HFFc6 (cell line): ENCODE measurements at regions not wholly inside any gene's neighbourhood (a gene's known extent, or its start where the extent isn't known, plus 50 kb on each side); places are given as distances from the start of the nearest gene placed in this dataset.

Source experiments
- DNase-seq: peaks from one replicate; pipeline ENCODE4 v3.0.0-alpha.2; 2018
- H3K27ac Mint-ChIP-seq: 2 replicates; pipeline ENCODE4 v1.8.0; 2020; ENCODE audit warnings: mild to moderate bottlenecking, mixed read lengths
- H3K27me3 Mint-ChIP-seq: 2 replicates; pipeline ENCODE4 v1.8.0; 2021; ENCODE audit warnings: mild to moderate bottlenecking, moderate library complexity, mixed read lengths; ENCODE audit not compliant: insufficient read depth
- H3K36me3 Mint-ChIP-seq: 2 replicates; pipeline ENCODE4 v1.8.0; 2021; ENCODE audit warnings: low read depth, mixed read lengths
- H3K4me1 Mint-ChIP-seq: 2 replicates; pipeline ENCODE4 v1.8.0; 2020; ENCODE audit warnings: low read depth, mixed read lengths
- H3K4me3 Mint-ChIP-seq: 2 replicates; pipeline ENCODE4 v1.8.0; 2020; ENCODE audit warnings: mild to moderate bottlenecking, moderate library complexity, mixed read lengths
- H3K9me3 Mint-ChIP-seq: 2 replicates; pipeline ENCODE4 v1.8.0; 2020; ENCODE audit warnings: mild to moderate bottlenecking, mixed read lengths
- CTCF ChIP-seq: fragments of 200-600 bp; sonication (generic); IDR thresholded peaks from 2 replicates; pipeline ENCODE4 v1.5.0; 2021; ENCODE audit warnings: antibody characterized with exemption, mild to moderate bottlenecking

DNA sequence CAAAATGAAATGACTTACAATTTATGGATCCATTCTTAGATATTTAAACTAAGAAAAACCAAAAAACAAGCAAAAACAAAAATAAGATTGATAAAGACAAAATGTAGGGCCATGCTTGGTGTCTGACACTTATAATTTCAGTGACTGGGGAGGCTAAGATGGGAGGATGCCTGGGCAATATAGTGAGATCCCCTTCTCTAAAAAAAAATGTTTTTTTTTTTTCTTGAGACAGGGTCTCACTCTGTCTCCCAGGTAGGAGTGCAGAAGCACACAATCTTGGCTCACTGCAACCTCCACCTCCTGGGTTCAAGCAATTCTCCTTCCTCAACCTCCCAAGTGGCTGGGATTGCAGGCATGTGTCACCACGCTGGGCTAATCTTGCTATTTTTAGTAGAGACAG is 92.4 kb downstream of the HFE start:
- no peak overlapping the region for H3K4me3 Mint-ChIP-seq
- no peaks in the 10 kb centered on the region; the same call in 1 of the 2 replicates for H3K27me3 Mint-ChIP-seq
- DNase-seq = no peak
- H3K9me3 Mint-ChIP-seq = no peaks in the 10 kb centered on the region
- no peak for TF ChIP-seq CTCF
- no peaks in the 10 kb centered on the region; the same call in 1 of the 2 replicates for H3K36me3 Mint-ChIP-seq
- no peak overlapping the region for H3K27ac Mint-ChIP-seq
- H3K4me1 Mint-ChIP-seq = peaks cover 34% of the 10 kb centered on the region

DNA sequence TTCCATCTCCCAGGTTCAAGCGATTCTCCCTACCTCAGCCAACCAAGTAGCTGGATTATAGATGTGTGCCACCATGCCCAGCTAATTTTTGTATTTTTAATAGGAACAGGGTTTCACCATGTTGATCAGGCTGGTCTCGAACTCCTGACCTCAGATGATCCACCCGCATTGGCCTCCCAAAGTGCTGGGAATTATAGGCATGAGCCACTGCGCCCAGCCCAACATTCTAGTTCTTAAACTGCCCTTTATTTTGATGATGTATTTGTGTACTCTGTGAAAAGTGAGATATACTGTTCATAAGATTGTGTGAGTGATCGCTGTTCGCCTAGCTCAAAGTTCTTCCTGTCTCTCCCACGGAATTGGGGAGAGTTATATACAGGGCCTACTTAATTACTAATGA is 93.1 kb downstream of the HFE start:
- peaks cover 38% of the 10 kb centered on the region for H3K4me1 Mint-ChIP-seq
- H3K4me3 Mint-ChIP-seq = no peak overlapping the region
- H3K9me3 Mint-ChIP-seq = no peaks in the 10 kb centered on the region
- no peak overlapping the region for H3K27ac Mint-ChIP-seq
- H3K27me3 Mint-ChIP-seq = no peaks in the 10 kb centered on the region; the same call in 1 of the 2 replicates
- TF ChIP-seq CTCF = no peak
- H3K36me3 Mint-ChIP-seq = no peaks in the 10 kb centered on the region; the same call in 1 of the 2 replicates
- DNase-seq = no peak

DNA sequence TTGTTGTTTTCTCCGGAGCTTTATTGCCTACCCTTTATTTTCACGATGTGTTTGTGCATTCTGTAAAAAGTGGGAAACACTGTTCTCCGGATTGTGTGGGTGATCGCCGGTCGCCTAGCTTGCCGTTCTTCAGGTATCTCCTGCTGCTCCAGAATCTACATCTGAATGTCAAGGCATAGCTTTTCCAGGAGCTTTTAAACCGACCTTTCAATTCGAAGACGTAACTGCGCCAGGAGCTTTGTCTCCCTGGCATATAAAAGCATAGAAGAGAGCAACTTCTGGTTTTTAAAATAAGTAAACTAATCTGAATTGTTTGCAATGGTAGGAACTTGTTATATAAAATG is 96.0 kb downstream of the HFE start:
- no peak for DNase-seq
- TF ChIP-seq CTCF = no peak
- no peaks in the 10 kb centered on the region; the same call in 1 of the 2 replicates for H3K36me3 Mint-ChIP-seq
- no peaks in the 10 kb centered on the region for H3K9me3 Mint-ChIP-seq
- H3K27ac Mint-ChIP-seq = peak overlapping the region; percentile 80; the same call in 1 of the 2 replicates
- H3K27me3 Mint-ChIP-seq = no peaks in the 10 kb centered on the region; the same call in 1 of the 2 replicates
- H3K4me1 Mint-ChIP-seq = peaks cover 31% of the 10 kb centered on the region
- H3K4me3 Mint-ChIP-seq = peak overlapping the region; percentile 86

DNA sequence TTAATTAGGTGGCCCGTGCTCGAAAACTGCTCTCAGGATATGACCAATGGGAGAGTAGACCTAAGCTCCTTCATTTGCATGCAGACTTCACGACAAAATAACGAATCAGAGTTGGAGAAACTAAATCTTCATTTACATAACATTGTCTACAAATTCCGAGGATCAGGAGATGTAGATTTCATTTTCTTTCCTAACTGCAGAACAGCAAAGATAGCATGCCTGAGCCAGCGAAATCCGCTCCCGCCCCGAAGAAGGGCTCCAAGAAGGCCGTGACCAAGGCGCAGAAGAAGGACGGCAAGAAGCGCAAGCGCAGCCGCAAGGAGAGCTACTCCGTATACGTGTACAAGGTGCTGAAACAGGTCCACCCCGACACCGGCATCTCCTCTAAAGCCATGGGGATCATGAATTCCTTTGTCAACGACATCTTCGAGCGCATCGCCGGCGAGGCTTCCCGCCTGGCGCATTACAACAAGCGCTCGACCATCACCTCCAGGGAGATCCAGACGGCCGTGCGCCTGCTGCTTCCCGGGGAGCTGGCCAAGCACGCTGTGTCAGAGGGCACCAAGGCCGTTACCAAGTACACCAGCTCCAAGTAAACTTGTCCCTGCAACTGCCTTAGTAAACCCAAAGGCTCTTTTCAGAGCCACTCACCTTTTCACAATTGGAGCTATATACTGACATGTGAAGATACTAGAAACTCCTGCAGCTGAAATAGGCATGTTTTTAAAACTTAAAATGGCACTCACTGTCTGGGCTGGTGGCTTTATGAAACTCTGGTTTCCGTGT is 96.5 kb downstream of the HFE start:
- peak overlapping the region; percentile 80 for H3K27ac Mint-ChIP-seq
- H3K27me3 Mint-ChIP-seq = peaks cover 2% of the 10 kb centered on the region
- peak overlapping the region; percentile 86 for H3K4me3 Mint-ChIP-seq
- DNase-seq = peak; percentile 43
- no peaks in the 10 kb centered on the region; the same call in 1 of the 2 replicates for H3K36me3 Mint-ChIP-seq
- no peak for TF ChIP-seq CTCF
- H3K4me1 Mint-ChIP-seq = peaks cover 36% of the 10 kb centered on the region
- H3K9me3 Mint-ChIP-seq = no peaks in the 10 kb centered on the region

DNA sequence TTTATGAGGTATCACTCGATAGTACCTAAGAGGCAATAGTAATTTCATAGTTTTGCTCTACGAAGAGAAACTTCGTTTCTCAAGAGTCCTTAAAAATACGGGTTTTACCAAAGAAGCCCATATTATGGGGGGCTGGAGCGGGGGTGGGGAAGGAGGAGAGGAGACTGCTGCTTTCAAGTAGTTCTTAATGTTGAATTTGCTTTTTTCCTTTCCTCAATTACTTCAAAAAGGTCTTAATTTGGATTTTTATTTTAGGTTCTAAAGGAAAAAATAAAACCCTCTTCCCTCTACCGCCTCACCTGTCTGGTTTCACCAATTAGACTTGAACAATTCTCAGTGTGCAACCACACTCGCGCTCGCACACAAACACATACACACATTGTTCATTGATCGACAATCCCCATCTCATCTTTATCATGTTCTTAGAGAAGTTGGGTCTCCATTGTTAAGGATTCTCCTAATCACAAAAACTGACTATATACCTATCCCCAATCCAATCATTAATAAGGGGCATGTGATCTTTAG is 97.2 kb downstream of the HFE start:
- DNase-seq = no peak
- H3K4me1 Mint-ChIP-seq = peaks cover 40% of the 10 kb centered on the region
- peak overlapping the region; percentile 86 for H3K4me3 Mint-ChIP-seq
- H3K27me3 Mint-ChIP-seq = peaks cover 5% of the 10 kb centered on the region
- no peak for TF ChIP-seq CTCF
- H3K9me3 Mint-ChIP-seq = no peaks in the 10 kb centered on the region
- H3K27ac Mint-ChIP-seq = peak overlapping the region; percentile 80
- no peaks in the 10 kb centered on the region; the same call in 1 of the 2 replicates for H3K36me3 Mint-ChIP-seq
